Ascending aorta (tissue), 2 donors: ENCODE measurements at regions not wholly inside any gene's neighbourhood (a gene's known extent, or its start where the extent isn't known, plus 50 kb on each side); places are given as distances from the start of the nearest gene placed in this dataset.
"Not testable (repeated sequence)": the region's sequence is repeated elsewhere in the genome, so short reads cannot be mapped to it uniquely, and the experiment has no call there.

Source experiments
- DNase-seq, 2 donors: peaks; one replicate each; pipeline ENCODE4 v3.0.0-alpha.2; 2019; ENCODE audit warnings: low spot score in 2 of 2
- H3K27ac ChIP-seq, 2 donors: fragments of 200-600 bp; sonication (generic); one replicate each; pipeline ENCODE4 v1.5.1; 2016 to 2017; ENCODE audit warnings: mild to moderate bottlenecking in 1 of 2
- H3K27me3 ChIP-seq: fragments of 200-600 bp; sonication (generic); one replicate; pipeline ENCODE4 v1.5.1; 2017
- H3K36me3 ChIP-seq, 2 donors: fragments of 200-600 bp; sonication (generic); one replicate each; pipeline ENCODE4 v1.5.1; 2016
- H3K4me1 ChIP-seq, 2 donors: fragments of 200-600 bp; sonication (generic); one replicate each; pipeline ENCODE4 v1.5.1; 2016 to 2017; ENCODE audit warnings: mild to moderate bottlenecking in 1 of 2
- H3K4me3 ChIP-seq, 2 donors: fragments of 200-600 bp; sonication (generic); one replicate each; pipeline ENCODE4 v1.5.1; 2016 to 2017; ENCODE audit warnings: mild to moderate bottlenecking in 1 of 2
- H3K9me3 ChIP-seq, 2 donors: fragments of 200-600 bp; sonication (generic); one replicate each; pipeline ENCODE4 v1.5.1; 2016
- intact Hi-C: fragments of 100-400 bp; cut with DNase I; formaldehyde crosslinking; loops from one replicate; pipeline ENCODE4 v1.15.1; 2023
- TF ChIP-seq, protein P1 (sequence below), 3 experiments: fragments of 200-600 bp in 2 of 3; fragments of 450-650 bp in 1 of 3; sonication (generic) in 2 of 3; IDR thresholded peaks; one replicate each; pipeline ENCODE4 v1.5.1; 2016 to 2019; ENCODE audit warnings: antibody characterized with exemption in 3 of 3, mild to moderate bottlenecking in 1 of 3, moderate library complexity in 1 of 3

GRCh38 chr12:46547421-46548354 is 175.1 kb upstream of the SLC38A2 start:
- no peaks in the 10 kb centered on the region for H3K36me3 ChIP-seq
- H3K4me1 ChIP-seq: peaks cover 0 to 4% of the 10 kb centered on the region in 2 donors
- H3K27ac ChIP-seq: no peak overlapping the region
- H3K4me3 ChIP-seq: no peak overlapping the region
- no peak for DNase-seq
- no peaks in the 10 kb centered on the region for H3K27me3 ChIP-seq
- H3K9me3 ChIP-seq: peaks cover 0 to 3% of the 10 kb centered on the region in 2 donors
- TF ChIP-seq, protein P1, sequence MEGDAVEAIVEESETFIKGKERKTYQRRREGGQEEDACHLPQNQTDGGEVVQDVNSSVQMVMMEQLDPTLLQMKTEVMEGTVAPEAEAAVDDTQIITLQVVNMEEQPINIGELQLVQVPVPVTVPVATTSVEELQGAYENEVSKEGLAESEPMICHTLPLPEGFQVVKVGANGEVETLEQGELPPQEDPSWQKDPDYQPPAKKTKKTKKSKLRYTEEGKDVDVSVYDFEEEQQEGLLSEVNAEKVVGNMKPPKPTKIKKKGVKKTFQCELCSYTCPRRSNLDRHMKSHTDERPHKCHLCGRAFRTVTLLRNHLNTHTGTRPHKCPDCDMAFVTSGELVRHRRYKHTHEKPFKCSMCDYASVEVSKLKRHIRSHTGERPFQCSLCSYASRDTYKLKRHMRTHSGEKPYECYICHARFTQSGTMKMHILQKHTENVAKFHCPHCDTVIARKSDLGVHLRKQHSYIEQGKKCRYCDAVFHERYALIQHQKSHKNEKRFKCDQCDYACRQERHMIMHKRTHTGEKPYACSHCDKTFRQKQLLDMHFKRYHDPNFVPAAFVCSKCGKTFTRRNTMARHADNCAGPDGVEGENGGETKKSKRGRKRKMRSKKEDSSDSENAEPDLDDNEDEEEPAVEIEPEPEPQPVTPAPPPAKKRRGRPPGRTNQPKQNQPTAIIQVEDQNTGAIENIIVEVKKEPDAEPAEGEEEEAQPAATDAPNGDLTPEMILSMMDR (IDR thresholded peaks at IDR 0.05): no peak
- intact Hi-C loops: no loop called here

GRCh38 chr12:46546634-46547273 is 174.2 kb upstream of the SLC38A2 start:
- Histone ChIP-seq H3K27ac (no peak overlapping the region), H3K27me3 (no peaks in the 10 kb centered on the region), H3K36me3 (no peaks in the 10 kb centered on the region), H3K9me3 (peaks cover 0 to 3% of the 10 kb centered on the region in 2 donors), H3K4me1 (peaks cover 0 to 4% of the 10 kb centered on the region in 2 donors), H3K4me3 (no peak overlapping the region)
- intact Hi-C loops: loop anchor here (1.0 kb wide), 1 partner anchor 21 kb away; no protein-coding TSS in a partner anchor
- no peak for DNase-seq
- TF ChIP-seq, protein P1 (IDR thresholded peaks at IDR 0.05): no peak

- intact Hi-C loops, H3K9me3 ChIP-seq, H3K4me1 ChIP-seq, H3K4me3 ChIP-seq, H3K27me3 ChIP-seq, H3K36me3 ChIP-seq, DNase-seq, H3K27ac ChIP-seq: not testable (repeated sequence)
Observed at GRCh38 chr12:46543378-46543795, 170.8 kb upstream of the SLC38A2 start.

DNA sequence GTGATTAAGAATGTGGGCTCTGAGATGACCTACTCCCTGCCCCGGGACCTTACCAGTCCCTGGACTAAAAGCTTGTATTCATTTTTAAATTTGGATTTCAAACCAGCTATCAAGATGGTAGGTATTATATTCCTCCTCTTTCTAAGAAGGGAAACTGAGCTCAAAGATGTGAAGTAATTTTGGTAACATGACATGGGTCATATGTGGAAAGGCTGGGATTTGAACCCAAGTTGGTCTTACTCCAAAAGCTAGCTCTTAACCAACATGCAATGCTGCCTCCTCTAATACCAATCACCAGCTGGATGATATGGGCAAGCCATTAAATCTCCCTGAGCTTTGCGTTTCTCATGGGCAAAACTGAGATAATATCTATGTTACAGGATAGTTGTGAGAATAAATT is 166.4 kb upstream of the SLC38A2 start:
- H3K4me1 ChIP-seq: no peaks in the 10 kb centered on the region
- H3K4me3 ChIP-seq: no peak overlapping the region
- intact Hi-C loops: no loop called here
- no peaks in the 10 kb centered on the region for H3K36me3 ChIP-seq
- no peak overlapping the region for H3K27ac ChIP-seq
- DNase-seq: no peak
- no peaks in the 10 kb centered on the region for H3K27me3 ChIP-seq
- TF ChIP-seq, protein P1 (IDR thresholded peaks at IDR 0.05): no peak
- H3K9me3 ChIP-seq: peaks cover 0 to 2% of the 10 kb centered on the region in 2 donors

- H3K27me3 ChIP-seq: no peaks in the 10 kb centered on the region
- H3K4me3 ChIP-seq: no peak overlapping the region
- H3K4me1 ChIP-seq: no peaks in the 10 kb centered on the region
- H3K36me3 ChIP-seq: no peaks in the 10 kb centered on the region
- H3K9me3 ChIP-seq: no peaks in the 10 kb centered on the region
- no peak overlapping the region for H3K27ac ChIP-seq
- DNase-seq: no peak
- intact Hi-C loops: no loop called here
- TF ChIP-seq, protein P1 (IDR thresholded peaks at IDR 0.05): no peak
Observed at GRCh38 chr12:46537387-46537955, 164.9 kb upstream of the SLC38A2 start.

DNA sequence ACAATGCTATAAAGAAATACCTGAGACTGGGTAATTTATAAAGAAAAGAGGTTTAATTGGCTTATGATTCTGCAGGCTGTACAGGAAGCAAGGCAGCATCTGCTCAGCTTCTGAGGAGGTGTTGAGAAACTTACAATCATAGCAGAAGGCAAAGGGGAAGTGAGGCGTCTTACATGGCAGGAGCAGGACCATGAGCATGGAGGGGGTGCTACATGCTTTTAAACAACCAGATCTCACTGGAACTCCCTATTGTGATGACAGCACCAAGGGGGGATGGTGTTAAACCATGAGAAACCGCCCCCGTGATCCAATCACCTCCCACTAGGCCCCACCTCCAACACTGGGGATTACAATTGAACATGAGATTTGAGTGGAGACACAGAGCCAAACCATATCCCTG is 163.7 kb upstream of the SLC38A2 start:
- H3K27me3 ChIP-seq, DNase-seq, intact Hi-C loops, H3K27ac ChIP-seq, H3K4me1 ChIP-seq, H3K4me3 ChIP-seq, H3K36me3 ChIP-seq, H3K9me3 ChIP-seq: not testable (repeated sequence)
